HG02678 (cell line): ENCODE measurements at regions not wholly inside any gene's neighbourhood (a gene's known extent, or its start where the extent isn't known, plus 50 kb on each side); places are given as distances from the start of the nearest gene placed in this dataset.

Source experiments
- ATAC-seq: cut with Tn5 transposase; IDR thresholded peaks from one replicate; pipeline ENCODE4 v1.9.1; 2021; ENCODE audit warnings: mild to moderate bottlenecking, moderate library complexity; ENCODE audit not compliant: unreplicated experiment

- ATAC-seq, result no peak
Measured at GRCh38 chr1:30305519-30305918, 417.9 kb downstream of the MATN1 start.

GRCh38 chr1:30305061-30305460 is 418.3 kb downstream of the MATN1 start:
- no peak for ATAC-seq

DNA sequence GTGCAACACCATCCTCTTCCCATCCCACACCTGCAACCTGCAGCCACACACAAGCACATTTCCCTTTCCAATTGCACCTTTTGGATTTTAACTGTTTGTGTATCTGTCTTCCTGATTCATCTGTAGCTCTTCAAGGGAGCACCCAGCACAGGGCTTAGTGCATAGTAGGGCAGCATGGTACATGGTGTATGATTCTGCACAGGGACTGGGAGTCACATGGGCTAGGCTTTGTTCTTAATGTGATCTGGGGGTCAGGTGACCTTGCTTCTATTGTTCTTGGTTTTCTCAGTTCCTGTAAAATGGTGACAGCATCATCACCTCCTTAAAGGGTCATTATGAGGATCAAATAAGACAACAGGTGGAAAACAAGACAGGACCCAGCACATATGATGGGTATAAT is 419.3 kb downstream of the MATN1 start:
- ATAC-seq, result no peak

- ATAC-seq, result no peak
Measured at GRCh38 chr1:30303387-30303786, 420.0 kb downstream of the MATN1 start.

DNA sequence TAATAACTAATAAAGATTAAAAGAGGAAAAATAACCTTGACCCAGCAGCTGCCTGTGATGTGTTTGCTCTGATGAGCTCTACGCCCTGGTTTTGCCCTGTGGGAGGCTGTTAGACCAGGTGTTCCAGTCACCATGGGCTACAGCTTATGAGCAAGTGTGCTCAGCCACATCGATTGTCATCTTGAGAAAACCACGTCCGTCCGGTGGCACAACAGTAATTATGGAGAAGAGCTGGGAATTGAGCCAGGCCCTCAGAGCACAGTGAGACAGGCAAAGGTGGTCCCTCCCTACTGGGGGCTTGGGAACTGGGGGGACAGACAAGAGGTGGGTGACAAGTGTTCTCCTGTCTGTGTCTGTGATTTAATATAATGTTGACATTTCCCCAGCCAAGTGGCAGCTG is 420.5 kb downstream of the MATN1 start:
- ATAC-seq, result no peak

GRCh38 chr1:30300669-30301068 is 422.7 kb downstream of the MATN1 start:
- ATAC-seq, result no peak

DNA sequence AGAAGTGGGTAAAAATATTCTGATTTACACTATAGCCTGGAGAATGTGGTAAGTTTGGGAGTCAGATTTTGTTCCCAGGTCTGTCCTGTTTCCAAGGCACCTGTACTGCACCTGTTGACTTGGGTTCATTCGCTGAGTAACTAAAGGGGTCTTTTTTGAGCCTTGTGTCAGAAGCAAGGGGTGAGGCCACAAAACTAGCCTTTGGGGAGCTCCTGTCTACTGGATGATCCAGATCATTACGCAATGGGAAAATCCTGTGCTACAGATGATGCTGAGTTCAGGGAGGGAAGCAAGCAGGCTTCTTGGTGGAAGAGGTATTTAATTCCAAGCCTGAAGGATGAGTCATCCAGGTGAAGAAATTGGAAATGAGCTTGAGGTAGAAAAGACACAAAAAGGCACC is 424.0 kb downstream of the MATN1 start:
- ATAC-seq, result no peak

GRCh38 chr1:30295674-30296073 is 427.7 kb downstream of the MATN1 start:
- ATAC-seq, result no peak

GRCh38 chr1:30295266-30295665 is 428.1 kb downstream of the MATN1 start:
- ATAC-seq, result no peak

DNA sequence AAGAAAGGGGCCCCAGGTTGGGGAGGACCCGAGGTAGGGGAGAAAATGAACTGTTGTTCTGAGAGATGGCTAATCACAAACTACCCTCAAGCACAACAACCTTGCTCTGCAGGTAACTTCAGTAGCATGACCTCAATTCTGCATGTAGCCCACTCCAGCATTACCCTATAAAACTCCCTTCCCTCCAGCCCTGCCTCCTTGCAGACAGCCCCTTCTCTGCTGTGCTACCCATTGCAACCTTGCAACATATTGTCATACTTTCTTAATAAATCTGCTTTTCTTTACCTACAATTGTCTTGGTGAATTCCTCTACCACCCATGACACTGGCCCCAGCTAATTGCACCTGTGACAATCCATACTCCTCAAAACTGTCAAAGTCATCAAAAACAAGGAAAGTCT is 428.9 kb downstream of the MATN1 start:
- no peak for ATAC-seq

GRCh38 chr1:30292451-30292850 is 430.9 kb downstream of the MATN1 start:
- no peak for ATAC-seq

- no peak for ATAC-seq
Measured at GRCh38 chr1:30291526-30291925, 431.9 kb downstream of the MATN1 start.

DNA sequence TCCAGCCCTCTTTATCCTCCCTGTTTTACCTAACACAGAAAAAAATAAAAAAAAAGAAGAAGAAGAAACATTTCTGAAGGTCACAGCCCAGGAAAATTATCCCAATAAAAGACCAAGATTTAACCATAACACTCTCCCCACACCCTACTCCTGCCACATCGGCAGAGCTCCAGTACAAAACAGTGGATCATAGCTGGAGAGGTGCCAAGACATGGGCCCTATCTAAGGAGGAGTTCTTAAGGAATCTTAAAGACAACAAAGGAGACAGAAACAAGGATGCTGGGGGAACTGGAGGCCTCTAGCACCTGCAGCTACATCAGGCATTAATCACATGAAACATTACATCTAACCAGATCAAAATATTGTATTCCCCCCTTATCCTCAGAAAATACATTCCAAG is 432.8 kb downstream of the MATN1 start:
- no peak for ATAC-seq

GRCh38 chr1:30287976-30288375 is 435.4 kb downstream of the MATN1 start:
- ATAC-seq, result no peak

DNA sequence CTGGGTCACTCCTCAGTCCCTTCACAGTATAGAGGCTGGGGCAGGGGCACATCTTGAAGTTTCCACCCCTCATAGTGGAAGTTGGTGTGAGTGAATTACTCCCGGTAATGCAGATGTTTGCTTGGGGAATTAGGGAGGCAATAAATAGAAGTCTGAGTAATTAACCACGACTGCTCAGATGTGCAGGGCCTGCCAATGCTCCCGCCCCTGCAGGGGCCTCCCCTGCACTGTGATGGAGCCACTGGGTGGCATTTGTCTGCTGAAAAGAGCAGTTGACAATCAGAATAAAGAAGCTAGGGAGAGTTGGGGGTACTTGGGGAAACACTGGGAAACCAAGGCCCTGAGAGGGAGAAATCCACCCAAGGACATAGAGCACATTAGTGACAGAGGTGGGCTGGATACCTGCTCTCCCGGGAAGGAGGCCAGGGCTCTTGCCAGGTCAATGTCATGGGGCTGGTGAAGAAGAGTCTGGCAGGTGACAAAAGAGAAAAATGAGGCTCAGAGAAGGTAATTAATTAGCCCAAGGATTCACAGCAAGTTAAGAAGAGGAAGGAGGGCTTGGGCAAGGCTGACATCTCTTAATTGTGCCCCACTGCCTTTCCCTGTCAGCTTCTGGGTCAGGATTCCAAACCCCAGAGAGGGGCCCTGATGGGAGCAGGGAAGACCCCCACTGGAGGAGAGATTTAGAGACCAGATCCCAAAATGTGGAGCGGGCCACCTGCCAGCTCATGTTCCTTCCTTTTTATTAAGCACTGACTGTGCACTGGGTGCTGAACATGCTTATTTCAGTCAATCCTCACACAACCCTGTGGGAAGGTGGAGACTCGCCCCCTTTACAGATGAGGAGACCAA is 436.2 kb downstream of the MATN1 start:
- ATAC-seq, result no peak

- ATAC-seq, result no peak
Measured at GRCh38 chr1:30286241-30286987, 437.0 kb downstream of the MATN1 start.

GRCh38 chr1:30285501-30285932 is 437.9 kb downstream of the MATN1 start:
- no peak for ATAC-seq

DNA sequence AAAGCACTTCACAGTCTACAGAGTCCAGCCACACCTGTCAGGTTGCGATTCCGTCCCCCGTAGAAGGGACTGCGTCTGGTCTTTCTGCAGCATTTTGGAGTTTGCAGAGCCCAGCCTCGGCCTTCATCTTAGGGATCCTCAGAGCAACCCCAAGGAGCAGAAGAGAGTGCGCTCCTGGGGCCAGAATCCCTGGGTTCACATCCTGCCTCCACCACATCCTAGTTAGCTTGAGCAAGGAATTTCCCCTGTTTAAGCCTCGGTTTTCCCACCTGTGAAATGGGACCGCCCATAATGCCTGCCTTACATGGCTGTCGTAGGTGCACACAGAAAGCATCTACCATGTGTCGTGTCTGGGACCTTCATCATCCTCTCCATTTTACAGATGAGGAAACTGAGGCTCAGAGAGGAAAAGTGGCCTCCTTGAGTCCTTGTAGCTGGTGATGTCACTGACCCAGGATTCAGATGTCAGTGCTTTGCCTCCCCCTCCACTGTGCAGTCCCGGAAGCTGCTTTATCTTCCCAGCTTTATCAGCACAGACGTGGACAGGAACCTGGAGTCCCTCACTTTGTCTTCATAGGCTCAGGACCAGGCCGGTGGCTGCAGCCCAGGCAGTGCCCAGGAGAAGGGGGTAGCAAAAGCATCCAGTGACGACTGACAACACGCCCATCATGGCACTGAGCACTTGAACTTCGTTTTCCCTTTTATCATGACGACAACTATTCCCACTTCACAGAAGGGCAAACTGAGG is 438.5 kb downstream of the MATN1 start:
- no peak for ATAC-seq

DNA sequence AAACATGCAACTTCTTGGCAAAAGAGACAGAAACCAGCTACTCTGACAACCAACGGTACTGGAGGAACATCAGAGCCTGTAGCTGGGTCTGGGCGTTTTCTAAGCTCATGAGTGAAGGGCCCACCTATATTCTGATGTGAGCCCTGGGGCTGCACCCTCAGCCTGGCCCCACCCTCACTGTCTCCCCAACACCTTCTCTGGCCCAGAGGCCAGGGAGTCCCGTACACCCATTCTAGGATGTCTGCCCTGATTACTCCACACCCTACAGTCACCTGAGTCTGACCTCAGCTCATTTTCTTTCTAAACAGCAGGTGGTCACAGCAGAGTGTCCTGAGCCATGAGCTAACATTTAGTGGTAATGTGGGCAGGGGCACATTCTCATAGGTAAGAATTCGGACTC is 439.2 kb downstream of the MATN1 start:
- ATAC-seq, result no peak

GRCh38 chr1:30283199-30283962 is 440.0 kb downstream of the MATN1 start:
- no peak for ATAC-seq

- ATAC-seq, result no peak
Measured at GRCh38 chr1:30280572-30280971, 442.8 kb downstream of the MATN1 start.
